Motor neuron (in vitro differentiated cells): ENCODE measurements at regions not wholly inside any gene's neighbourhood (a gene's known extent, or its start where the extent isn't known, plus 50 kb on each side); places are given as distances from the start of the nearest gene placed in this dataset.
A peak's percentile ranks its signal among the peaks of the same experiment; 100 is the strongest.
"Not testable (repeated sequence)": the region's sequence is repeated elsewhere in the genome, so short reads cannot be mapped to it uniquely, and the experiment has no call there.

Experiments
- ATAC-seq, 8 experiments: fragments of 200-7000 bp; cut with Tn5 transposase; replicated peaks in 6 of 8; 2 replicates each; pipeline ENCODE4 v1.8.0; 2021; ENCODE audit warnings: mild to moderate bottlenecking in 8 of 8, moderate library complexity in 8 of 8
- H3K27ac ChIP-seq, 2 donors: fragments of 250-450 bp; sonication (Bioruptor Pico); 2 replicates each; pipeline ENCODE4 v1.9.0; 2021; ENCODE audit warnings: antibody characterized with exemption in 2 of 2, mild to moderate bottlenecking in 2 of 2, moderate library complexity in 1 of 2
- H3K4me1 ChIP-seq, 2 donors: fragments of 250-450 bp; sonication (Bioruptor Pico); replicated peaks in 1 of 2; 2 replicates each; pipeline ENCODE4 v1.6.1; 2021; ENCODE audit warnings: antibody characterized with exemption in 2 of 2, mild to moderate bottlenecking in 2 of 2, moderate library complexity in 1 of 2
- H3K4me3 ChIP-seq, 5 donors: fragments of 250-450 bp; sonication (Bioruptor Pico); 2 replicates each; pipeline ENCODE4 v1.9.0; 2021; ENCODE audit warnings: antibody characterized with exemption in 5 of 5, mild to moderate bottlenecking in 5 of 5, moderate library complexity in 4 of 5
- WGBS, 10 experiments: fragments of 450-650 bp; shearing (Covaris generic); methylation state at CpG; one replicate each; pipeline ENCODE4 v1.0.0; 2022; 5-methylcytosine and 5-hydroxymethylcytosine counted together
- in situ Hi-C, 9 experiments: fragments of 400-800 bp; cut with MboI; loops; one replicate each; pipeline ENCODE4 v1.15.0; 2021; ENCODE audit warnings: low sequenced_read_pairs in 9 of 9, low pct_unique_long_range_greater_than_20kb in 2 of 9; ENCODE audit not compliant: unreplicated experiment in 9 of 9

- WGBS, 10 experiments = 56 to 100% (median 91%) methylated on average over 1 to 3 of the region's 3 CpGs; no CpG with 5 or more reads in 2 of the 10 experiments
- no peak for ATAC-seq
- in situ Hi-C loops = no loop called here
Measured at GRCh38 chr15:99878835-99879234, 145.6 kb upstream of the LYSMD4 start.

GRCh38 chr15:99873451-99873850 is 140.2 kb upstream of the LYSMD4 start:
- Histone ChIP-seq H3K4me3 (no peak overlapping the region), H3K4me1 (no peaks in the 10 kb centered on the region), H3K27ac (no peak overlapping the region)
- in situ Hi-C loops = no loop called here
- no peak for ATAC-seq
- 39 to 100% (median 77%) methylated on average over 1 to 2 of the region's 2 CpGs; no CpG with 5 or more reads in 1 of the 10 experiments for WGBS, 10 experiments

More at GRCh38 chr15:99878835-99879234, 145.6 kb upstream of the LYSMD4 start:
- Histone ChIP-seq H3K4me1 (no peaks in the 10 kb centered on the region), H3K4me3 (no peak overlapping the region), H3K27ac (no peak overlapping the region)

- 24 to 100% (median 59%) methylated on average over 1 to 3 of the region's 3 CpGs for WGBS, 10 experiments
- Histone ChIP-seq H3K27ac (no peak overlapping the region), H3K4me3 (no peak overlapping the region), H3K4me1 (no peaks in the 10 kb centered on the region)
- ATAC-seq = no peak
- in situ Hi-C loops = no loop called here
Measured at GRCh38 chr15:99863550-99864198, 130.4 kb upstream of the LYSMD4 start.

- Histone ChIP-seq H3K27ac (no peak overlapping the region), H3K4me1 (peaks cover 0 to 4% of the 10 kb centered on the region in 2 donors), H3K4me3 (no peak overlapping the region)
- 38 to 100% (median 68%) methylated on average over 1 of the region's 1 CpG; no CpG with 5 or more reads in 4 of the 10 experiments for WGBS, 10 experiments
- ATAC-seq = peak; percentile 14 to 82 (median 72)
- in situ Hi-C loops = no loop called here
Measured at GRCh38 chr15:99857836-99858235, 124.6 kb upstream of the LYSMD4 start.

GRCh38 chr15:99850517-99850916 is 117.3 kb upstream of the LYSMD4 start:
- 45 to 100% (median 80%) methylated on average over 1 of the region's 1 CpG; no CpG with 5 or more reads in 4 of the 10 experiments for WGBS, 10 experiments
- Histone ChIP-seq H3K4me3 (no peak overlapping the region), H3K27ac (no peak overlapping the region), H3K4me1 (no peaks in the 10 kb centered on the region)
- peak in 3 of 8 experiments; percentile 59 to 93 (median 90) for ATAC-seq
- in situ Hi-C loops = no loop called here

GRCh38 chr15:99845009-99845408 is 111.8 kb upstream of the LYSMD4 start:
- Histone ChIP-seq H3K27ac (no peak overlapping the region), H3K4me1 (no peaks in the 10 kb centered on the region), H3K4me3 (no peak overlapping the region)
- in situ Hi-C loops = no loop called here
- no peak for ATAC-seq
- 62 to 94% (median 84%) methylated on average over 1 to 3 of the region's 3 CpGs for WGBS, 10 experiments

GRCh38 chr15:99844150-99844549 is 110.9 kb upstream of the LYSMD4 start:
- WGBS, 10 experiments = 26 to 83% (median 71%) methylated on average over 2 to 8 of the region's 8 CpGs
- no peak for ATAC-seq
- Histone ChIP-seq H3K27ac (no peak overlapping the region), H3K4me3 (no peak overlapping the region), H3K4me1 (no peaks in the 10 kb centered on the region)
- in situ Hi-C loops = no loop called here

GRCh38 chr15:99842071-99842470 is 108.8 kb upstream of the LYSMD4 start:
- 60 to 80% (median 60%) methylated on average over 1 of the region's 1 CpG; no CpG with 5 or more reads in 5 of the 10 experiments for WGBS, 10 experiments
- no peak for ATAC-seq
- in situ Hi-C loops = no loop called here
- H3K4me3 ChIP-seq = no peak overlapping the region
- no peaks in the 10 kb centered on the region for H3K4me1 ChIP-seq
- no peak overlapping the region for H3K27ac ChIP-seq

GRCh38 chr15:99826157-99826780 is 93.0 kb upstream of the LYSMD4 start:
- no peak overlapping the region for H3K27ac ChIP-seq
- in situ Hi-C loops = no loop called here
- WGBS, 10 experiments = 0 to 84% (median 68%) methylated on average over 1 to 4 of the region's 4 CpGs; no CpG with 5 or more reads in 2 of the 10 experiments
- H3K4me1 ChIP-seq = no peaks in the 10 kb centered on the region
- no peak overlapping the region for H3K4me3 ChIP-seq
- no peak for ATAC-seq

GRCh38 chr15:99823346-99823745 is 90.1 kb upstream of the LYSMD4 start:
- Histone ChIP-seq H3K27ac (no peak overlapping the region), H3K4me3 (no peak overlapping the region), H3K4me1 (peaks cover 5 to 9% of the 10 kb centered on the region in 2 donors)
- no peak for ATAC-seq
- in situ Hi-C loops = no loop called here
- WGBS, 10 experiments = 32 to 100% (median 90%) methylated on average over 2 to 5 of the region's 5 CpGs; no CpG with 5 or more reads in 2 of the 10 experiments

- 60 to 90% (median 82%) methylated on average over 1 to 2 of the region's 2 CpGs; no CpG with 5 or more reads in 4 of the 10 experiments for whole genome bisulfite sequencing, 10 experiments
- no peak overlapping the region for H3K4me3 ChIP-seq
- in situ Hi-C loops = no loop called here
- ATAC-seq = peak in 4 of 8 experiments; percentile 42 to 97 (median 84)
- H3K27ac ChIP-seq = no peak overlapping the region
- H3K4me1 ChIP-seq = peaks cover 5 to 9% of the 10 kb centered on the region in 2 donors
Measured at GRCh38 chr15:99819981-99820718, 86.9 kb upstream of the LYSMD4 start.

GRCh38 chr15:99818872-99819271 is 85.6 kb upstream of the LYSMD4 start:
- in situ Hi-C loops = no loop called here
- Histone ChIP-seq H3K4me3 (no peak overlapping the region), H3K4me1 (peaks cover 5 to 9% of the 10 kb centered on the region in 2 donors), H3K27ac (no peak overlapping the region)
- 49 to 100% (median 88%) methylated on average over 2 to 3 of the region's 3 CpGs for WGBS, 10 experiments
- ATAC-seq = no peak

- WGBS, 10 experiments = 64 to 100% (median 87%) methylated on average over 1 to 2 of the region's 2 CpGs
- in situ Hi-C loops, H3K4me1 ChIP-seq, ATAC-seq, H3K27ac ChIP-seq, H3K4me3 ChIP-seq: not testable (repeated sequence)
Measured at GRCh38 chr15:99816862-99817261, 83.6 kb upstream of the LYSMD4 start.
